ENCODE measurements at regions not wholly inside any gene's neighbourhood (a gene's known extent, or its start where the extent isn't known, plus 50 kb on each side); places are given as distances from the start of the nearest gene placed in this dataset.

- Histone ChIP-seq H3K9me3 (no peaks in the 10 kb centered on the region), H3K27ac (no peak overlapping the region), H3K4me1 (no peaks in the 10 kb centered on the region), H3K36me3 (no peaks in the 10 kb centered on the region), H3K27me3 (replicated peaks in 1 of 7) (no peaks in the 10 kb centered on the region), H3K4me3 (no peak overlapping the region)
- intact Hi-C loops (cut with DNase I; ENCODE audit: low total_unique reads) = no loop called here
- DNase-seq = no peak
- no peak for TF ChIP-seq POLR2AphosphoS5 (IDR thresholded peaks at IDR 0.05)
- no peak for TF ChIP-seq CTCF (IDR thresholded peaks at IDR 0.05 in 8 of 11, conservative IDR thresholded peaks at IDR 0.05 in 3 of 11)
- no peak for TF ChIP-seq POLR2A (IDR thresholded peaks at IDR 0.05)
- WGBS, 5 donors = 55 to 71% (median 60%) methylated on average over 1 of the region's 1 CpG
These were observed 371.6 kb upstream of the EPHA7 start for GRCh38 chr6:93790981-93791380.

GRCh38 chr6:93789532-93789931 lies 370.2 kb upstream of the EPHA7 start:
- Histone ChIP-seq H3K27ac (no peak overlapping the region), H3K9me3 (no peaks in the 10 kb centered on the region), H3K27me3 (replicated peaks in 1 of 7) (no peaks in the 10 kb centered on the region), H3K4me3 (no peak overlapping the region), H3K4me1 (no peaks in the 10 kb centered on the region), H3K36me3 (no peaks in the 10 kb centered on the region)
- WGBS, 5 donors = 73 to 94% (median 88%) methylated on average over 2 of the region's 2 CpGs
- intact Hi-C loops (cut with DNase I; ENCODE audit: low total_unique reads) = no loop called here
- no peak for TF ChIP-seq POLR2AphosphoS5 (IDR thresholded peaks at IDR 0.05)
- no peak for TF ChIP-seq POLR2A (IDR thresholded peaks at IDR 0.05)
- no peak for DNase-seq

- WGBS, 5 donors = 69 to 78% (median 72%) methylated on average over 3 of the region's 3 CpGs
- intact Hi-C loops (cut with DNase I; ENCODE audit: low total_unique reads) = no loop called here
- DNase-seq = no peak
- H3K9me3 ChIP-seq = no peaks in the 10 kb centered on the region
- no peak overlapping the region for H3K27ac ChIP-seq
- no peak overlapping the region for H3K4me3 ChIP-seq
- H3K4me1 ChIP-seq = no peaks in the 10 kb centered on the region
- no peaks in the 10 kb centered on the region for H3K36me3 ChIP-seq
- no peaks in the 10 kb centered on the region for H3K27me3 ChIP-seq (replicated peaks in 1 of 7)
- no peak for TF ChIP-seq CTCF (IDR thresholded peaks at IDR 0.05 in 8 of 11, conservative IDR thresholded peaks at IDR 0.05 in 3 of 11)
- TF ChIP-seq POLR2AphosphoS5 (IDR thresholded peaks at IDR 0.05) = no peak
- no peak for TF ChIP-seq POLR2A (IDR thresholded peaks at IDR 0.05)
These were observed 368.5 kb upstream of the EPHA7 start for GRCh38 chr6:93787841-93788240.

- H3K4me3 ChIP-seq = no peak overlapping the region
- H3K27me3 ChIP-seq (replicated peaks in 1 of 7) = no peaks in the 10 kb centered on the region
- intact Hi-C loops (cut with DNase I; ENCODE audit: low total_unique reads) = no loop called here
- 51 to 59% (median 54%) methylated on average over 6 of the region's 6 CpGs for WGBS, 5 donors
- no peaks in the 10 kb centered on the region for H3K9me3 ChIP-seq
- no peak overlapping the region for H3K27ac ChIP-seq
- TF ChIP-seq CTCF (IDR thresholded peaks at IDR 0.05 in 8 of 11, conservative IDR thresholded peaks at IDR 0.05 in 3 of 11) = no peak
- no peak for TF ChIP-seq POLR2A (IDR thresholded peaks at IDR 0.05)
- TF ChIP-seq POLR2AphosphoS5 (IDR thresholded peaks at IDR 0.05) = no peak
- DNase-seq = no peak
- H3K36me3 ChIP-seq = no peaks in the 10 kb centered on the region
- H3K4me1 ChIP-seq = no peaks in the 10 kb centered on the region
These were observed 367.3 kb upstream of the EPHA7 start for GRCh38 chr6:93786474-93787330.
